ENCODE measurements at regions not wholly inside any gene's neighbourhood (a gene's known extent, or its start where the extent isn't known, plus 50 kb on each side); places are given as distances from the start of the nearest gene placed in this dataset.
A peak's percentile ranks its signal among the peaks of the same experiment; 100 is the strongest.

- no peak for TF ChIP-seq CTCF (IDR thresholded peaks at IDR 0.05; ENCODE audit: low read length, missing control alignments)
- no peak for DNase-seq (ENCODE audit: low read depth)
- no peak overlapping the region for H3K4me3 ChIP-seq (replicated peaks; ENCODE audit: low read depth, low read length)
Observed at GRCh38 chr13:47186471-47186870, 289.6 kb upstream of the HTR2A start.

- DNase-seq (ENCODE audit: low read depth), result peak; percentile 41
- H3K4me3 ChIP-seq (replicated peaks; ENCODE audit: low read depth, low read length), result no peak overlapping the region
- TF ChIP-seq CTCF (IDR thresholded peaks at IDR 0.05; ENCODE audit: low read length, missing control alignments), result no peak
Observed at GRCh38 chr13:47184321-47184720, 287.5 kb upstream of the HTR2A start.

- no peak for TF ChIP-seq CTCF (IDR thresholded peaks at IDR 0.05; ENCODE audit: low read length, missing control alignments)
- no peak overlapping the region for H3K4me3 ChIP-seq (replicated peaks; ENCODE audit: low read depth, low read length)
- DNase-seq (ENCODE audit: low read depth), result no peak
Observed at GRCh38 chr13:47179321-47179720, 282.5 kb upstream of the HTR2A start.

GRCh38 chr13:47178090-47178950 is 281.5 kb upstream of the HTR2A start:
- H3K4me3 ChIP-seq (replicated peaks; ENCODE audit: low read depth, low read length), result no peak overlapping the region
- no peak for DNase-seq (ENCODE audit: low read depth)
- no peak for TF ChIP-seq CTCF (IDR thresholded peaks at IDR 0.05; ENCODE audit: low read length, missing control alignments)

- peak; percentile 75 for DNase-seq (ENCODE audit: low read depth)
- TF ChIP-seq CTCF (IDR thresholded peaks at IDR 0.05; ENCODE audit: low read length, missing control alignments), result no peak
- H3K4me3 ChIP-seq (replicated peaks; ENCODE audit: low read depth, low read length), result no peak overlapping the region
Observed at GRCh38 chr13:47175172-47175866, 278.5 kb upstream of the HTR2A start.

- no peak overlapping the region for H3K4me3 ChIP-seq (replicated peaks; ENCODE audit: low read depth, low read length)
- TF ChIP-seq CTCF (IDR thresholded peaks at IDR 0.05; ENCODE audit: low read length, missing control alignments), result no peak
- no peak for DNase-seq (ENCODE audit: low read depth)
Observed at GRCh38 chr13:47170971-47171370, 274.1 kb upstream of the HTR2A start.
